WERI-Rb-1 (cell line): ENCODE measurements at regions not wholly inside any gene's neighbourhood (a gene's known extent, or its start where the extent isn't known, plus 50 kb on each side); places are given as distances from the start of the nearest gene placed in this dataset.

Experiments used
- DNase-seq: peaks from one replicate; pipeline ENCODE4 v3.0.0-alpha.2; 2020
- H3K27ac ChIP-seq: fragments of 250-450 bp; sonication (Bioruptor Pico); 2 replicates; pipeline ENCODE4 v1.5.1; 2020; ENCODE audit warnings: mild to moderate bottlenecking, moderate library complexity
- H3K27me3 ChIP-seq: fragments of 250-450 bp; sonication (Bioruptor Pico); 2 replicates; pipeline ENCODE4 v1.5.1; 2021; ENCODE audit warnings: mild to moderate bottlenecking, low read depth, moderate library complexity; ENCODE audit not compliant: insufficient read depth, severe bottlenecking
- H3K36me3 ChIP-seq: fragments of 250-450 bp; sonication (Bioruptor Pico); 2 replicates; pipeline ENCODE4 v1.5.1; 2020; ENCODE audit warnings: mild to moderate bottlenecking, moderate library complexity
- H3K4me3 ChIP-seq: 2 replicates; pipeline ENCODE4 v1.5.1; 2011; ENCODE audit warnings: low read depth, mild to moderate bottlenecking, control low read depth, low read length
- H3K9me3 ChIP-seq: fragments of 250-450 bp; sonication (Bioruptor Pico); 2 replicates; pipeline ENCODE4 v1.5.1; 2021; ENCODE audit warnings: mild to moderate bottlenecking, moderate library complexity; ENCODE audit not compliant: severe bottlenecking
- TF ChIP-seq, protein P1 (sequence below): IDR thresholded peaks from 2 replicates; pipeline ENCODE4 v1.5.1; 2011; ENCODE audit warnings: low read depth, mild to moderate bottlenecking, control low read depth, inconsistent platforms, low read length

DNA sequence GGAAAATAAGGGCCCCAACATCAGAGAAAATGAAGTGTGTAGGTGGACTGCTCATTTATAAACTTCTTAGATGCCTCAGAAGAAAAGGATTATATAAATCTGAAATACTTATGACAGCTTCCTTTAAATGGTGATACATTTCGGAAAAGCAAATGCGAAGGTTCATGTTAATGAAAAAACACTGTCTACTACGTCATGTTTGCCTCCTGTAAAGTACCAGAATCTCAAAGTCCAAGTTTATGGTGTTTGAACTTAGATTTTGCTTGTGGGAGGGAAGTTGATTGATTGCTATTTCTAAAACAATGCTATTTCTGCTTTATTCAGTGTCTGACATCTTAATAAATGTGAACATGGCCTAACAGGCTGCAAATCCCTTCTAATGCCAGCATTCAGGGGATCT is 514.6 kb downstream of the ZNF608 start:
- no peaks in the 10 kb centered on the region for H3K36me3 ChIP-seq
- H3K27me3 ChIP-seq = no peaks in the 10 kb centered on the region
- H3K27ac ChIP-seq = no peak overlapping the region
- H3K4me3 ChIP-seq = no peak overlapping the region
- H3K9me3 ChIP-seq = no peaks in the 10 kb centered on the region
- DNase-seq = no peak
- TF ChIP-seq, protein P1, sequence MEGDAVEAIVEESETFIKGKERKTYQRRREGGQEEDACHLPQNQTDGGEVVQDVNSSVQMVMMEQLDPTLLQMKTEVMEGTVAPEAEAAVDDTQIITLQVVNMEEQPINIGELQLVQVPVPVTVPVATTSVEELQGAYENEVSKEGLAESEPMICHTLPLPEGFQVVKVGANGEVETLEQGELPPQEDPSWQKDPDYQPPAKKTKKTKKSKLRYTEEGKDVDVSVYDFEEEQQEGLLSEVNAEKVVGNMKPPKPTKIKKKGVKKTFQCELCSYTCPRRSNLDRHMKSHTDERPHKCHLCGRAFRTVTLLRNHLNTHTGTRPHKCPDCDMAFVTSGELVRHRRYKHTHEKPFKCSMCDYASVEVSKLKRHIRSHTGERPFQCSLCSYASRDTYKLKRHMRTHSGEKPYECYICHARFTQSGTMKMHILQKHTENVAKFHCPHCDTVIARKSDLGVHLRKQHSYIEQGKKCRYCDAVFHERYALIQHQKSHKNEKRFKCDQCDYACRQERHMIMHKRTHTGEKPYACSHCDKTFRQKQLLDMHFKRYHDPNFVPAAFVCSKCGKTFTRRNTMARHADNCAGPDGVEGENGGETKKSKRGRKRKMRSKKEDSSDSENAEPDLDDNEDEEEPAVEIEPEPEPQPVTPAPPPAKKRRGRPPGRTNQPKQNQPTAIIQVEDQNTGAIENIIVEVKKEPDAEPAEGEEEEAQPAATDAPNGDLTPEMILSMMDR = no peak

DNA sequence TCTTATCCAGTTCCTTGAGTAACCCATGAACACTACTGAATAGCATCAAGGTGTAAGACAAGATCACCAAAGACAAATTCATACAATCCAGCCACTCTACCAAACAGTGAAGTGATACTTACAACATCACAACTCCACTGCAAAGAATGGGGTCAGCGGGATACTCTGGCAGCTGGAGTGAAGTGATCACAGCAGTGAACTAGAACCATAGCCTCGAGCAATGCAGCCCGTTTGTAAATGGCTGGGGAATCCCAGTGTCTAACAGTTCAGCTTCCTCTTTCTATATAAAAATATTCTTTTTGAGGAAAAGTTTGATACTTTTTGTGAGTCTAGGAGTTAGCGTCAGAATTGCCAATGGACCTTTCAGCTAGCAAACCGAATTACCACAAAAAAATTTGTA is 515.2 kb downstream of the ZNF608 start:
- no peak for DNase-seq
- Histone ChIP-seq H3K9me3 (no peaks in the 10 kb centered on the region), H3K27ac (no peak overlapping the region), H3K27me3 (no peaks in the 10 kb centered on the region), H3K4me3 (no peak overlapping the region), H3K36me3 (no peaks in the 10 kb centered on the region)
- TF ChIP-seq, protein P1 = no peak

DNA sequence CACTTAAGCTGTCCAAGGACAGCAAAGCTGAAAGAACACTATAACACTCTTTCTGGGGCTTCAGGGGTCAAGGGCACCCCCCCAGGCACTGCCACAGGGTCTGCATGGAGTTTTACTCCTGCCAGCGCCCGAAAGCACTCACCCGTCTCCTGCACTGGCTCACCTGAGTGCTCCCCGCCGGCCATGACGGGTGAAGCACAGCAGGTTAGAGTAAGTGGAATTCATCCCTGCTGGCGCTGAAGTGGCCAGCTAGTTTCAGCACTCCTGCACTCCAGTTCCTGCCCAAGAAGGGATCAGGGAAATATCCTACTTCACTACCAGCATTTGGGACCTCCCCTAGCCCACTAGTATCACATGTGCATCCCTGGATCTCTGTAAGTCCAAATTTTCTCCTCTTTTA is 516.0 kb downstream of the ZNF608 start:
- TF ChIP-seq, protein P1 = no peak
- Histone ChIP-seq H3K36me3 (no peaks in the 10 kb centered on the region), H3K27me3 (no peaks in the 10 kb centered on the region), H3K9me3 (no peaks in the 10 kb centered on the region), H3K4me3 (no peak overlapping the region), H3K27ac (no peak overlapping the region)
- DNase-seq = no peak

DNA sequence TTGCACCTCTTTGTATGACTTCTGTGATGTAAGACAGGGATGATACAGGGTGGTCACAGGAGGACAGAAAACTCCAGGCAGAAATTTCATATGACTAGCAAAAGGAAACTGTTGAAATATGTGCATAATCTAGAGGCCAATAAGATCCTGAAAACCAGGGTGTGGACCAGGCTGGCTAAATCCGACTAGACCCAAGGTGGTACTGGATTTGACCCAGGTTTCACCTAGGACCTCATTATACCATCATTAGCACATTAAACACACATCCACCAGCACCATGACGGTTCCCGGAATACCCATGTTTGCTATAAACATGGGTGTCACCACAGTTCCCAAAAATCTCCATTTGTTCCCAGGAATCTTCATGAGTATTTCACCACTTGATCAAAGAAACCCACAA is 517.1 kb downstream of the ZNF608 start:
- Histone ChIP-seq H3K27me3 (no peaks in the 10 kb centered on the region), H3K36me3 (no peaks in the 10 kb centered on the region), H3K27ac (no peak overlapping the region), H3K9me3 (no peaks in the 10 kb centered on the region), H3K4me3 (no peak overlapping the region)
- TF ChIP-seq, protein P1 = no peak
- no peak for DNase-seq

DNA sequence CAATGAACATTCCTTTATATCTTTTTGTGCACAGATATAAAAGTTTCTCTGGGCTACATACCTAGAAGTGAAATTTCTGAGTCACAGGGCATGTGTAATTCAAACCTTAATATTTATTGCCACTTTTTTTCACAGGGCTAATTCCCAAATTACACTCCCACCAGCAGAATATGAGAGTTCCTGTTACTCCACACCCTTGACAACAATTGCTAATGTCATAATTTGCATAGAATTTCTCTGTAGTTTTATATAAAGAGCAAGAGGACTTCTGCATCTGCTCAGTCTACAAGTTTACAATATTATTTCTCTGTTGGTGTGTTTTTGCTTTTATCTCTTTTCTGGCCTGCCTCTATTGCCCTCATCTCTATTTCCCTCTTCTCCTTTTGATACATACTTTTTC is 518.5 kb downstream of the ZNF608 start:
- H3K27me3 ChIP-seq = no peaks in the 10 kb centered on the region
- H3K36me3 ChIP-seq = no peaks in the 10 kb centered on the region
- no peak for DNase-seq
- H3K4me3 ChIP-seq = no peak overlapping the region
- TF ChIP-seq, protein P1 = no peak
- no peak overlapping the region for H3K27ac ChIP-seq
- no peaks in the 10 kb centered on the region for H3K9me3 ChIP-seq

DNA sequence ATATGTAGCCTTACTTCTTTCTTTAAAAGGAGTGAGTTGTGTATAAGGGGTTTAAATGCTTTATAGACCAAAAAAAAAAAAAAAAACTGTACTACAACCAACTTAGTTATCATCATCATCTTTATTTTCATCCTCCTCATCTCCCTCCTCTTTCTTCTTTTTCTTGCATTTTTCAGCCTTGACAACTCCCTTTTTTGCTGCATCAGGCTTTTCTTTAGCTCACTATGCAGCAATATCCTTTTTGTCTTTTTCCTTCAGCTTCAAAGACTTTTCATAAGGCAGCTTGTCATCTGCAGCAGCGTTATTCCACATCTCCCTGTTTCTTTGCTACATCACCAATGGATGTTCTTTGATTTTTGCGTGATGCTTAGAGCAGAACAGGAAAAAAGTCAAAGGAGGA is 526.0 kb downstream of the ZNF608 start:
- Histone ChIP-seq H3K36me3 (no peaks in the 10 kb centered on the region), H3K4me3 (no peak overlapping the region), H3K27me3 (no peaks in the 10 kb centered on the region), H3K9me3 (no peaks in the 10 kb centered on the region), H3K27ac (no peak overlapping the region)
- TF ChIP-seq, protein P1 = no peak
- DNase-seq = no peak
